Mucosa of stomach (tissue), 1 donor: ENCODE measurements at regions not wholly inside any gene's neighbourhood (a gene's known extent, or its start where the extent isn't known, plus 50 kb on each side); places are given as distances from the start of the nearest gene placed in this dataset.
"Not testable (repeated sequence)": the region's sequence is repeated elsewhere in the genome, so short reads cannot be mapped to it uniquely, and the experiment has no call there.

Source experiments
- H3K27me3 ChIP-seq: one replicate; pipeline ENCODE4 v1.7.0; 2013; ENCODE audit warnings: mild to moderate bottlenecking, low read length; ENCODE audit not compliant: control insufficient read depth, insufficient read depth
- H3K36me3 ChIP-seq: one replicate; pipeline ENCODE4 v1.7.0; 2013; ENCODE audit warnings: low read length; ENCODE audit not compliant: control insufficient read depth, insufficient read depth
- H3K4me1 ChIP-seq: one replicate; pipeline ENCODE4 v1.7.0; 2013; ENCODE audit warnings: mild to moderate bottlenecking, low read length; ENCODE audit not compliant: control insufficient read depth, insufficient read depth
- H3K4me3 ChIP-seq: one replicate; pipeline ENCODE4 v1.7.0; 2013; ENCODE audit warnings: low read length
- H3K9ac ChIP-seq: one replicate; pipeline ENCODE4 v1.7.0; 2013; ENCODE audit warnings: mild to moderate bottlenecking, low read length, moderate library complexity
- H3K9me3 ChIP-seq: one replicate; pipeline ENCODE4 v1.7.0; 2013; ENCODE audit warnings: mild to moderate bottlenecking, low read length, moderate library complexity; ENCODE audit not compliant: control insufficient read depth
- donor health status: Pancreatic carcinoma.

- Histone ChIP-seq H3K4me3 (no peak overlapping the region), H3K36me3 (no peaks in the 10 kb centered on the region), H3K27me3 (no peaks in the 10 kb centered on the region), H3K4me1 (no peaks in the 10 kb centered on the region), H3K9ac (no peak overlapping the region), H3K9me3 (no peaks in the 10 kb centered on the region)
Measured at GRCh38 chr12:90773491-90773890, 181.5 kb downstream of the CCER1 start.

- H3K9ac ChIP-seq = no peak overlapping the region
- no peaks in the 10 kb centered on the region for H3K36me3 ChIP-seq
- H3K9me3 ChIP-seq = no peaks in the 10 kb centered on the region
- H3K27me3 ChIP-seq = no peaks in the 10 kb centered on the region
- H3K4me3 ChIP-seq = no peak overlapping the region
- H3K4me1 ChIP-seq = no peaks in the 10 kb centered on the region
Measured at GRCh38 chr12:90770861-90771260, 184.1 kb downstream of the CCER1 start.

- no peaks in the 10 kb centered on the region for H3K36me3 ChIP-seq
- no peaks in the 10 kb centered on the region for H3K4me1 ChIP-seq
- H3K9ac ChIP-seq = no peak overlapping the region
- H3K27me3 ChIP-seq = no peaks in the 10 kb centered on the region
- no peak overlapping the region for H3K4me3 ChIP-seq
- no peaks in the 10 kb centered on the region for H3K9me3 ChIP-seq
Measured at GRCh38 chr12:90757957-90758356, 197.0 kb downstream of the CCER1 start.

GRCh38 chr12:90745211-90745610 lies 209.8 kb downstream of the CCER1 start:
- Histone ChIP-seq H3K27me3 (no peaks in the 10 kb centered on the region), H3K4me3 (no peak overlapping the region), H3K36me3 (no peaks in the 10 kb centered on the region), H3K4me1 (no peaks in the 10 kb centered on the region), H3K9ac (no peak overlapping the region), H3K9me3 (no peaks in the 10 kb centered on the region)

- H3K36me3 ChIP-seq = no peaks in the 10 kb centered on the region
- H3K9me3 ChIP-seq = no peaks in the 10 kb centered on the region
- no peaks in the 10 kb centered on the region for H3K4me1 ChIP-seq
- no peak overlapping the region for H3K9ac ChIP-seq
- H3K27me3 ChIP-seq = no peaks in the 10 kb centered on the region
- H3K4me3 ChIP-seq = no peak overlapping the region
Measured at GRCh38 chr12:90741611-90742010, 213.4 kb downstream of the CCER1 start.

- H3K4me3 ChIP-seq = no peak overlapping the region
- no peaks in the 10 kb centered on the region for H3K9me3 ChIP-seq
- H3K27me3 ChIP-seq = no peaks in the 10 kb centered on the region
- no peaks in the 10 kb centered on the region for H3K4me1 ChIP-seq
- H3K9ac ChIP-seq = no peak overlapping the region
- H3K36me3 ChIP-seq = no peaks in the 10 kb centered on the region
Measured at GRCh38 chr12:90729736-90730135, 225.2 kb downstream of the CCER1 start.

- H3K4me1 ChIP-seq = no peaks in the 10 kb centered on the region
- H3K9me3 ChIP-seq = no peaks in the 10 kb centered on the region
- no peak overlapping the region for H3K9ac ChIP-seq
- H3K27me3 ChIP-seq = no peaks in the 10 kb centered on the region
- H3K36me3 ChIP-seq = no peaks in the 10 kb centered on the region
- H3K4me3 ChIP-seq = no peak overlapping the region
Measured at GRCh38 chr12:90712671-90713070, 242.3 kb downstream of the CCER1 start.

GRCh38 chr12:90710711-90711110 lies 244.3 kb downstream of the CCER1 start:
- Histone ChIP-seq H3K27me3 (no peaks in the 10 kb centered on the region), H3K36me3 (no peaks in the 10 kb centered on the region), H3K9me3 (no peaks in the 10 kb centered on the region), H3K4me1 (no peaks in the 10 kb centered on the region), H3K4me3 (no peak overlapping the region), H3K9ac (no peak overlapping the region)

- Histone ChIP-seq H3K36me3 (no peaks in the 10 kb centered on the region), H3K27me3 (no peaks in the 10 kb centered on the region), H3K9me3 (no peaks in the 10 kb centered on the region), H3K4me3 (no peak overlapping the region), H3K4me1 (no peaks in the 10 kb centered on the region), H3K9ac (no peak overlapping the region)
Measured at GRCh38 chr12:90706036-90706435, 248.9 kb downstream of the CCER1 start.

GRCh38 chr12:90695415-90695814 lies 259.6 kb downstream of the CCER1 start:
- no peaks in the 10 kb centered on the region for H3K9me3 ChIP-seq
- H3K36me3 ChIP-seq = no peaks in the 10 kb centered on the region
- H3K27me3 ChIP-seq = no peaks in the 10 kb centered on the region
- no peaks in the 10 kb centered on the region for H3K4me1 ChIP-seq
- H3K9ac ChIP-seq = no peak overlapping the region
- H3K4me3 ChIP-seq = no peak overlapping the region

GRCh38 chr12:90690120-90690519 lies 264.9 kb downstream of the CCER1 start:
- H3K27me3 ChIP-seq = no peaks in the 10 kb centered on the region
- no peaks in the 10 kb centered on the region for H3K9me3 ChIP-seq
- no peaks in the 10 kb centered on the region for H3K4me1 ChIP-seq
- H3K36me3 ChIP-seq = no peaks in the 10 kb centered on the region
- no peak overlapping the region for H3K4me3 ChIP-seq
- no peak overlapping the region for H3K9ac ChIP-seq

GRCh38 chr12:90687682-90688081 lies 267.3 kb downstream of the CCER1 start:
- H3K27me3 ChIP-seq, H3K9me3 ChIP-seq: not testable (repeated sequence)

GRCh38 chr12:90683871-90684270 lies 271.1 kb downstream of the CCER1 start:
- Histone ChIP-seq H3K9ac (no peak overlapping the region), H3K27me3 (no peaks in the 10 kb centered on the region), H3K9me3 (no peaks in the 10 kb centered on the region), H3K4me3 (no peak overlapping the region), H3K4me1 (no peaks in the 10 kb centered on the region), H3K36me3 (no peaks in the 10 kb centered on the region)

More at GRCh38 chr12:90687682-90688081, 267.3 kb downstream of the CCER1 start:
- not testable (repeated sequence) for H3K36me3 ChIP-seq, H3K9ac ChIP-seq, H3K4me3 ChIP-seq, H3K4me1 ChIP-seq
